A673 (cell line): ENCODE measurements at regions not wholly inside any gene's neighbourhood (a gene's known extent, or its start where the extent isn't known, plus 50 kb on each side); places are given as distances from the start of the nearest gene placed in this dataset.

ENCODE experiments used
- CTCF ChIP-seq: fragments of 300-800, 200-600 bp; sonication (generic); conservative IDR thresholded peaks from 2 replicates; pipeline ENCODE4 v1.5.1; 2017; ENCODE audit warnings: low read depth, mild to moderate bottlenecking, antibody characterized with exemption, low read length, moderate library complexity, mixed read lengths
- EZH2 ChIP-seq: fragments of 200-600 bp; sonication (generic); IDR thresholded peaks from 2 replicates; pipeline ENCODE4 v1.6.1; 2017; ENCODE audit warnings: borderline replicate concordance, low read depth, mild to moderate bottlenecking, mixed read lengths, antibody characterized with exemption, low read length; ENCODE audit not compliant: poor library complexity, severe bottlenecking

- TF ChIP-seq CTCF (no peak), EZH2 (no peak)
These were observed 934.4 kb upstream of the LRRN3 start for GRCh38 chr7:110156511-110156910.
